ENCODE measurements at regions not wholly inside any gene's neighbourhood (a gene's known extent, or its start where the extent isn't known, plus 50 kb on each side); places are given as distances from the start of the nearest gene placed in this dataset.

DNA sequence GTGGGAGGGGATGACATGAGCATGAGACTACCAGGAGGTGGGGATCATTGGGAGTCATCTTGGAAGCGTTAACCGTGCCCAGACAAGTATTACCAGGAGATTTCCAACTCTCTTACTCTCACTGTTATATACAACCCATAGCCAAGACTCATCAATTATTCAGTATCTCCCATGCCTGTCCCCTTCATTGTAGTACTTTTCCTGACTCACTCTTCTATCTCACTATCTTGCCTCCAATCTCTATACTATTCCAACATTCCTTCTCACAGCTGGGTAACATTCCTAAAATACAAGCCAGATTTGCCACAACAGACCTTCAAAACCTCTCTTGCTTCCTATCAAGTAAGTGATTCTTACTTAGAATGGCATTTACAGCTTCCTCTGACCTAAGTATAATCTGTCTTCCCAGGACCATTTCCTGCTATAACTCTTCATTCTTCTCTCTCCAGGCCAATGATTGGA is 226.3 kb upstream of the SMLR1 start:
- TF ChIP-seq, protein P1, sequence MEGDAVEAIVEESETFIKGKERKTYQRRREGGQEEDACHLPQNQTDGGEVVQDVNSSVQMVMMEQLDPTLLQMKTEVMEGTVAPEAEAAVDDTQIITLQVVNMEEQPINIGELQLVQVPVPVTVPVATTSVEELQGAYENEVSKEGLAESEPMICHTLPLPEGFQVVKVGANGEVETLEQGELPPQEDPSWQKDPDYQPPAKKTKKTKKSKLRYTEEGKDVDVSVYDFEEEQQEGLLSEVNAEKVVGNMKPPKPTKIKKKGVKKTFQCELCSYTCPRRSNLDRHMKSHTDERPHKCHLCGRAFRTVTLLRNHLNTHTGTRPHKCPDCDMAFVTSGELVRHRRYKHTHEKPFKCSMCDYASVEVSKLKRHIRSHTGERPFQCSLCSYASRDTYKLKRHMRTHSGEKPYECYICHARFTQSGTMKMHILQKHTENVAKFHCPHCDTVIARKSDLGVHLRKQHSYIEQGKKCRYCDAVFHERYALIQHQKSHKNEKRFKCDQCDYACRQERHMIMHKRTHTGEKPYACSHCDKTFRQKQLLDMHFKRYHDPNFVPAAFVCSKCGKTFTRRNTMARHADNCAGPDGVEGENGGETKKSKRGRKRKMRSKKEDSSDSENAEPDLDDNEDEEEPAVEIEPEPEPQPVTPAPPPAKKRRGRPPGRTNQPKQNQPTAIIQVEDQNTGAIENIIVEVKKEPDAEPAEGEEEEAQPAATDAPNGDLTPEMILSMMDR (IDR thresholded peaks at IDR 0.05), result no peak
- no peak for TF ChIP-seq POLR2A (IDR thresholded peaks at IDR 0.05)
